ENCODE measurements at regions not wholly inside any gene's neighbourhood (a gene's known extent, or its start where the extent isn't known, plus 50 kb on each side); places are given as distances from the start of the nearest gene placed in this dataset.
"Not testable (repeated sequence)": the region's sequence is repeated elsewhere in the genome, so short reads cannot be mapped to it uniquely, and the experiment has no call there.

DNA sequence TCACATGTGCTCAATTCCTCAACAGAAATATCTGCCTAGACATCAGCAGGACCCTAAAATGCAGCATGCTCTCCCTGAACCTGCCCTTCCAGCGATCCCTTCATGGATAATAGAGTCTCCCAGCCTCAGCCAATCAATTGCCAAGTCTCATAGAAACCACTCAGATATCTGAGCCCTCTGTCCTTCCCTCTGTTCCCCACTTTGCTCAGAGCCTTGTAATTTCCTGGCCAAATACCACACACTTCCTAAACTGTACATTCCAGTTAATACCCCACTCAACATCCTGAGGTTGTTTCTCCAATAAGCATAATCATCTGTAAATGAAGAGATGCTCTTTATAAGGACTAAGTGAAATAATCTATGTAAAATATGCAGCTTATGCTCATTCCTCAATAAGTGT, 59.3 kb upstream of the PTGFRN start:
- FAIRE-seq: no peak
- DNase-seq (ENCODE audit: insufficient read length, low spot score): no peak

DNA sequence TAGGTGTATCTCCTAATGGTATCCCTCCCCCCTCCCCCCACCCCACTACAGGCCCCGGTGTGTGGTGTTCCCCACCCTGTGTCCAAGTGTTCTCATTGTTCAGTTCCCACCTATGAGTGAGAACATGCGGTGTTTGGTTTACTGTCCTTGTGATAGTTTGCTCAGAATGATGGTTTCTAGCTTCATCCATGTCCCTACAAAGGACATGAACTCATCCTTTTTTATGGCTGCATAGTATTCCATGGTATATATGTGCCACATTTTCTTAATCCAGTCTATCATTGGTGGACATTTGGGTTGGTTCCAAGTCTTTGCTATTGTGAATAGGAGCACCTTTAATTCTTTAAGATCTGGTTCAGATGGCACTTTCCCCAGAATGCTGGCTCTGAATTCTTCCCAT, 58.5 kb upstream of the PTGFRN start:
- DNase-seq (ENCODE audit: insufficient read length, low spot score); FAIRE-seq: not testable (repeated sequence)

DNA sequence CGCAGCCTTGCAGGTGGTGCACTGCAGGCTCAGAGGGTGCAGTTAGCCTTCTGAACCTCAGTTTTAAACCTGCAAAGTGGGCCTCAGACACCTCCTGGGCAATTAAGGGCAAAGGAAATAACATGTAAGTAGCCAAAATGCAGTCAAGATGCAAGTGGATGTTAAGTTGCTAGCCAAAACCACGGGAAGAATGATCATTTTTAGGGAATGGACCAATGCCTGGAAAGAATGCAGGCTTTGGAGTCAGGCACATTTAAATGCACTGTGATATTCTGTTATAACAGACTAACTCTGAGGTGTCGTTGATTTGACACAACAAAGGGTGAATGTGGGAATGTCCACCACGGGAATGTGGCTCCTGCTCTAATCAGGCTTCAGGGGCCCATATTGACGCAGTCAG, 57.9 kb upstream of the PTGFRN start:
- FAIRE-seq (no peak), DNase-seq (ENCODE audit: insufficient read length, low spot score) (no peak)

DNA sequence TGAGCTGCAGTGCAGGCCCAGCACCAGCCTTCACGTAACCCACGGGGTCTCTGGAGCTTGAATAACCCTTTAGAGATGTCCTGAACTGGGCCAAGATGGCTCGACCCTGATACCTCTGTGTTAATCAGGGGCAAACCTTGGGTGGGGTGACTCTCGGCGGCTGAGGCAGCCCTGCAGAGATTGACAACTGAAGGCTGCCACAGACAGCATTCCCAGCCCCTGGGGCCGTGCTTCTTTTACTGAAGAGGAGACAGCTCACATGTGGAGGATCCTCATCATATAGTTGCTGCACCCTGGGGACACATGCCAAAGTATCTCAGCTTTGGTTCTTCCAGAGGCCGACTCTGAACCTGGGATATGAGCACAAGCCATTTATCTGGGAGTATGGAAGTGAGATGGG, 57.3 kb upstream of the PTGFRN start:
- FAIRE-seq: no peak
- no peak for DNase-seq (ENCODE audit: insufficient read length, low spot score)

DNA sequence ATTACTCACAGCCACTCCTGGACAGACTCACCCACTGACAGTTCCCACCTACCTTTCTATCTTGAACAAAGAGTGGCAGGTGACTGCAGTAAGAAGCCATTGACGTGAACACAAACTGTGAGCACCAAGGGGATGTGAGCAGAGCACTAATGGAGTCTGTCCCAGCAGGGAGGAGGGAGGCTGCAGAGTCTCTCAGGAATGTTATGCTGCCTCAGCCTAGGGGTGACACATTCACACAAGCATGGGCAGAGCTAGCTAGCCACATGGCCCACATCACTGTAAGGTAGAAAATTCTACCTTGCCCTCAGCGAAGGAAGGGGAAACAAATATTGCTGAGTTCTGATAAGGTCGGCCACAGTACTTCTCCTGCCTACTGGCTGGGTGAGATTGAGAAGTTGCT, 56.8 kb upstream of the PTGFRN start:
- no peak for FAIRE-seq
- DNase-seq (ENCODE audit: insufficient read length, low spot score): no peak

DNA sequence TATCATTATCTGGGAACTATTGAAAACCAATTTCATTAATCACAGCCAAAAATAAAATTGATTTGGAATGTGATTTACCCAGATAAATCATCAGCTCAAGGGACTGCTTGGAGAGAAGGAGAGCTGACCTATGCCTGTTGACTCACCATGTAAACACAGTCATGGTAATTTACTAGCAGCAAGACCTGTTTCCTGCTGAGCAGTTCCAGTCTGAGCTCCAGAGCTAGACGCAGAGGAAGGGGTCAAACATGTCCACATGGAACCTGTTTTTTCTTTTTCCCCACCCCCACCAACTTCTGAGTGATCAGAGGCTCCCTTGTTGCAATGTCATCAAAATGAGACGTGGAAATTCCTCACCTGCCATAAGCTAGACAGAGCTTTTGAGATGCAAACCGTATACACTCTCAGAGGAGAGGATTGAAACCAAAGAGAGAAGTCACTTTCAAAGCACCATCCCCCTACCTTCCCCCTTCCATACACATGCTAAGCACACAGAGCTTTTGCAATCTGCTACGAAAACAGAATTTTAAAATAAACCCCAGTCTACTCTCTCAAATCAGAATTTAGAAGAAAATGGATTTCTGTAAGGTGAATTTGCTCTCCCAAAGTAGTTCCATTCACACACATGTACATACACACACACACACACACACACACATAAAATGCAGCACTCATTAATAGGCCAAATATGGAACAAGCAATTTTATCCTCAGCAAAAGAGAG, 55.9 kb upstream of the PTGFRN start:
- no peak for FAIRE-seq
- no peak for DNase-seq (ENCODE audit: insufficient read length, low spot score)

DNA sequence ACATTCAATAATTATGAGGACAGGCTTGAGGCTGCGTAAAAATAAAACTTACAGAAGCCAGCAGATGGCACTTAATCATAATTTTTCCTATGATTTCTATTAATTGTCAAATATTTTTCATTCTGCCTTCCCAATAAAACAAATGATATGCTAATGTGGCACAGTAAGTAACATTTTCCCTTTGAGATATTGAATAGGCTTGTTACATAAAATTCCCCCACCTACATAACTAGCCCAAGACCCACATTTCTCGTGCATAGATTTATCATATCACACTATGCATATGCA, 55.4 kb upstream of the PTGFRN start:
- DNase-seq (ENCODE audit: insufficient read length, low spot score): no peak
- FAIRE-seq: no peak

DNA sequence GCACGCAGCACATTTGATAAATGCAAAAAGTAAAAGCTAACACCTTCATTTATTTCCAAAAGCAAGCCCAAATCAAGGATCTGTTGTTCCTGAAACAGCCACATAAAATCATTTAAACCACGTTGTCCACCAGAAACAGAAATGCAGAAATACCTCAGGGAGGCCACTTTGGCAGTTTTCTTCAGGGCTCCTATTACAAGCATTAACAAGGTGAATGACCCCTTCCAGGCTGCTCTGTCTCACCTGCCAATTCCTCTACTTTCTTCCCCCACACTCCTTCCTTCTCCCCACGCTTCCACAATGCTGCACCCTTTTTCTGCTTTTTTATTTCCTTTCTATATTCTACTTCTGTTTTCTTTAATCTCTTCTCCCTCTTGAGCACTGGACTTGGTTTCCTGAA, 55.0 kb upstream of the PTGFRN start:
- DNase-seq (ENCODE audit: insufficient read length, low spot score): no peak
- FAIRE-seq: no peak

DNA sequence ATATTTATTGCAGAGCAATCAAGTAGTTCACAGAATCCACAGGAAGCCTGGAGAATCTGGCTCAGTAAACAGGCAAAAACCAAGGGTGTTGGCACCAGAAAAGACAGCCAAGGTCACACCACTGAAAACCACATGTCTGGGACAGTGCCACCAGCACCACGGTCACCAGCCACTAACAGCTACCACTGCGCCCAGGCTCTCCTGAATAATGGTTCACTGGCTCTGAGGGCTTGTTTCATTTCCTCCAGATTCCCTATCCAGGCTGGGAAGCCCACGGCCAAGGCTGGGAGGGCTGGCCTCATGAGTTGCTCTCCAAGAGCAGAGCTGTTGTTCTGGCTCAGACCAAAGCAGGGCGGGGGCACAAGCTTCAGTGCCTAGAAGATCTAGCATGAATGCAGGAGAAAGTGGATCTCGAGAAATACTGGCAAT, 54.5 kb upstream of the PTGFRN start:
- DNase-seq (ENCODE audit: insufficient read length, low spot score): no peak

DNA sequence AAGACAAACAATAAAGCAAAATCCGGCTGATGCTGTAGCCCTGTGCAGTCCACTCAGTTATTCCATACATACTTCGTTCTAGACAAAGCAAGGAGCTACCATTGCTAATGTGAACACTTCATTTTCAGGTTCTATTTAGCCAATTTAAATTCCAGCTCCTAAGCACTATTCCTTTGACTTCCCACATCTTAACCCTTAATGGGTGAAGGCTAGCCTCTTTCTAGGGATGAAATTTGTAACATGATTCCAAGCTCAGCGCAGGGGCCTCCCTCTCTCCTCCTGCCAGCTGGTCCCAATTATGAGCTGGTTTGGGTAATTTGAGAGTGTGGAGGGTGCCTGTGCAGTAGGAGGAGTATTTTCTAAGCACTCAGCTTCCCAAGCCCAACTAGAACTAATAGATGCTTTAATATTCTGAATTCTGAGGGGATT, 53.9 kb upstream of the PTGFRN start:
- FAIRE-seq: no peak
- DNase-seq (ENCODE audit: insufficient read length, low spot score): no peak

More for the DNA sequence above, 54.5 kb upstream of the PTGFRN start:
- FAIRE-seq: no peak

DNA sequence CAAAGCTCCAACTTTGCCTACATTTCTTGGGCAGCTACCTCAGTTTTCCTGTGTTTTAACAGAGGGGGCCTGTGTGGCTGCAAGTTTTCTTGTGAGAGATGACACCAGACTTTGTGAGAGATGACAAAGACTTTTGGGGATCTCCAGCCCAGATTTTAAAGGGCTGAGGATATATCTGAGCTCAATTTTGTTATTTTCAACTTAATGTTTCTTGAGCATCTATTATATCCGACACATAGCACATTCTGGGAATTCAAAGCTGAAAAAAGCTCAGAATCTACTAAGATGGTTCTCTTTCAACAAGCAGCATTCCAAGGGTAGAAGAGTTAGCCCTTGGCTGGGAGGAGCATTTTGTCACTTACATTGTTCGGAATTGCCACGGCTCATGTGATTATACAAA, 53.4 kb upstream of the PTGFRN start:
- no peak for FAIRE-seq
- no peak for DNase-seq (ENCODE audit: insufficient read length, low spot score)

DNA sequence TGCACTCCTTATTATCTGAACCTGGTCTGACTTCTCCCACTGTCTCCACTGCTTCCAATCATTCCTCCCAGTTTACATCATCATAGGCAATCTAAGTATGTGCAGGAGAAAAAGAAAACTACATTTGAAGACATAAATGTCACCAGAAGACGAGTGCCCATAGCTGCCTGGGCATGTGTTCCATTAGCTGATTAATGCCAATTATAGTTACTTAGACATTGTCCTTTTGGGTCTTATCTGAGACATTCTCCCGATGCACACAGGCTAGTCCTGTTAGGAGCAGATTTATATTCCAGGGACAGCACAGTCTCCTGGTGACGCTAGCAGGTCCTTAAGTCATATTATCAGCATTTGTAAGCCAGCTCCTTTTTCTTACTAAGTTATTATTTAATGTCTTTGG, 52.6 kb upstream of the PTGFRN start:
- no peak for FAIRE-seq
- DNase-seq (ENCODE audit: insufficient read length, low spot score): no peak
